ENCODE measurements at regions not wholly inside any gene's neighbourhood (a gene's known extent, or its start where the extent isn't known, plus 50 kb on each side); places are given as distances from the start of the nearest gene placed in this dataset.
"Not testable (repeated sequence)": the region's sequence is repeated elsewhere in the genome, so short reads cannot be mapped to it uniquely, and the experiment has no call there.

GRCh38 chr20:29313481-29313880 is 1944.0 kb upstream of the DEFB115 start:
- Histone ChIP-seq H3K9me3 (peaks cover 0 to 3% of the 10 kb centered on the region in 2 donors), H3K4me3 (no peak overlapping the region), H3K27ac (no peak overlapping the region), H3K27me3 (no peaks in the 10 kb centered on the region), H3K36me3 (no peaks in the 10 kb centered on the region), H3K4me1 (no peaks in the 10 kb centered on the region)
- TF ChIP-seq, protein P1, sequence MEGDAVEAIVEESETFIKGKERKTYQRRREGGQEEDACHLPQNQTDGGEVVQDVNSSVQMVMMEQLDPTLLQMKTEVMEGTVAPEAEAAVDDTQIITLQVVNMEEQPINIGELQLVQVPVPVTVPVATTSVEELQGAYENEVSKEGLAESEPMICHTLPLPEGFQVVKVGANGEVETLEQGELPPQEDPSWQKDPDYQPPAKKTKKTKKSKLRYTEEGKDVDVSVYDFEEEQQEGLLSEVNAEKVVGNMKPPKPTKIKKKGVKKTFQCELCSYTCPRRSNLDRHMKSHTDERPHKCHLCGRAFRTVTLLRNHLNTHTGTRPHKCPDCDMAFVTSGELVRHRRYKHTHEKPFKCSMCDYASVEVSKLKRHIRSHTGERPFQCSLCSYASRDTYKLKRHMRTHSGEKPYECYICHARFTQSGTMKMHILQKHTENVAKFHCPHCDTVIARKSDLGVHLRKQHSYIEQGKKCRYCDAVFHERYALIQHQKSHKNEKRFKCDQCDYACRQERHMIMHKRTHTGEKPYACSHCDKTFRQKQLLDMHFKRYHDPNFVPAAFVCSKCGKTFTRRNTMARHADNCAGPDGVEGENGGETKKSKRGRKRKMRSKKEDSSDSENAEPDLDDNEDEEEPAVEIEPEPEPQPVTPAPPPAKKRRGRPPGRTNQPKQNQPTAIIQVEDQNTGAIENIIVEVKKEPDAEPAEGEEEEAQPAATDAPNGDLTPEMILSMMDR (IDR thresholded peaks at IDR 0.05): no peak
- no peak for DNase-seq (ENCODE audit: low spot score)

DNA sequence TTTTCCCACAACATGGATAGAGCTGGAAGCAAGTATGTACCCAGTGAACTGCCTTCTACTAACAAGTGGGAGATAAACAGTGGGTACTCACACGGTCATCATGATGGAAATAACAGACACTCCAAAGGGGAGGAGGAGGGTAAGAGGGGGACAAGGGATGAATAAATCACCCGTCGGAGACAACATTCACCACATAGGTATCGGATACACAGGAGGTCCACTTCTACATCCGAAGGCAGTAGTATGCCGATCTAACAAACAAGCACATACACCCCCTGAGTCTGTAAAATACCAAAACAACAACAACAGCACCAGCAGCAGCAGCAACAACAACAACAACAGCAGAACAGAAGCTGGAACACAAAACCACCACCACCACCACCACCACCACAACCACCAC is 1943.2 kb upstream of the DEFB115 start:
- no peaks in the 10 kb centered on the region for H3K4me1 ChIP-seq
- TF ChIP-seq, protein P1 (IDR thresholded peaks at IDR 0.05): no peak
- H3K4me3 ChIP-seq: no peak overlapping the region
- H3K36me3 ChIP-seq: no peaks in the 10 kb centered on the region
- DNase-seq (ENCODE audit: low spot score): no peak
- peaks cover 0 to 6% of the 10 kb centered on the region in 2 donors for H3K9me3 ChIP-seq
- no peaks in the 10 kb centered on the region for H3K27me3 ChIP-seq
- H3K27ac ChIP-seq: no peak overlapping the region

- no peak for DNase-seq (ENCODE audit: low spot score)
- Histone ChIP-seq H3K27me3 (no peaks in the 10 kb centered on the region), H3K27ac (no peak overlapping the region), H3K4me3 (no peak overlapping the region), H3K36me3 (no peaks in the 10 kb centered on the region), H3K9me3 (peaks cover 0 to 6% of the 10 kb centered on the region in 2 donors), H3K4me1 (no peaks in the 10 kb centered on the region)
- TF ChIP-seq, protein P1 (IDR thresholded peaks at IDR 0.05): no peak
Observed at GRCh38 chr20:29318871-29319461, 1938.5 kb upstream of the DEFB115 start.

DNA sequence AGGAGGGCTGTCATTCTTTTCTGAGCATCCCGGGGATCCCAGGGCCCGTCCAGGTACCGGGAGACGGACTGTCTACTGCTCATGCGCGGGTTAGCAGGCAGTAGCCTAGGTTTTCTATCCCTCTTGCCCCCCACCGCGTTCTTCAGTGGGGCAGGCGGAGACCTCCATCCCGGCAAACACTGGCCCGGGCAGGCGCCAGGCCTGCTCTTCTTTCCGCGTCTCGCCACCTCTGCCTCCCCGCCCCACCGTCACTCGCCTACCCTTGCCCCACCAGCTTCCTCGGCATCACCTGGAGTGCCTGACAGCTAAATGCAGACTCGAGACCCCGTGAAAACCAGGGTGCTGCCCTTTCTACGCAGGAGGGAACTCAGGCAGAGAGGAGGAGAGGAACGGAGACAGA is 1937.7 kb upstream of the DEFB115 start:
- Histone ChIP-seq H3K4me3 (no peak overlapping the region), H3K4me1 (no peaks in the 10 kb centered on the region), H3K27ac (no peak overlapping the region), H3K9me3 (peaks cover 0 to 6% of the 10 kb centered on the region in 2 donors), H3K36me3 (no peaks in the 10 kb centered on the region), H3K27me3 (no peaks in the 10 kb centered on the region)
- no peak for DNase-seq (ENCODE audit: low spot score)
- TF ChIP-seq, protein P1 (IDR thresholded peaks at IDR 0.05): no peak

GRCh38 chr20:29320216-29320949 is 1937.1 kb upstream of the DEFB115 start:
- not testable (repeated sequence) for H3K36me3 ChIP-seq; H3K9me3 ChIP-seq; H3K4me1 ChIP-seq; H3K27ac ChIP-seq; DNase-seq (ENCODE audit: low spot score); H3K27me3 ChIP-seq; H3K4me3 ChIP-seq

DNA sequence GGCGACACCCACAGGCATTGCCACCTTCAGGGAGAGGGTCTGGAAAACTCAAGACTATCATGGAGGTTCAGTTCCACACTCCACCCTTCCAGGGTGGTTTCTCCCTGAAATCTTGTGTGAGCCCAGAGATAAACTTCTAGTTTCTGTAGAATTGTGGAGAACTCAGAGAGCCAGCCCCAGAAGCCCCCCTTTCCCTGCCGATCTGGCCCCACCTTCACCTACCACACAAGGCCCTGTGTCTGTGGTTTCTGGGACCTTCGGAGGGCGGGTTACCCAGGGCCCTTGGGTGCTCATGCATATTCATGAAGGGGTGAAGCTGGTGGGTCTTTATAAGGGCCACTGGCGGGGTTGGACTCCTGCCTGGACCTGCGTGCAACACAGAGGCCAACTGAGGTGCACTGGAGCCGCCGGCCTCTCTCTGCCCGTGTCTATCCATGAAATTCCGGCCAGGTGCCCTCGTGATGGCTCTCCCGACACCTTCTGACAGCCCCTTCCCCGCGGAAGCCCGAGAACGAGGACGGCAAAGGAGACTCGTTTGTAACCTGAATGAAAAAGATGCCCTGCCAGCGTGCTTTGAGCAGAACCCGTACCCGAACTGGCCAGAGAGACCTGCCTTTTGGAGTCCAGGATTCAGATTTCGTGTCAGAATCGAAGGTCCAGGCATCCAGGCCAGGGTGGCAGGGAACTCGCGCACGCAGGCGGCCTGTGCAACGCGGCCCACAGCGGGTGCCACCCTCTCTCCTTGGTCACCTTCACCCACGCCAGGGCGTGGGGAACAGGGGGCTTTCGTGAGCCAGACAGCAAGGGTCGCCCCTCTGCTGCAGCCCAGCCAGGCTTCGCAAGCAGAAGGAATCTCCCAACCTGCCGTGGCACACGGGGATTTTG is 1933.6 kb upstream of the DEFB115 start:
- not testable (repeated sequence) for H3K4me3 ChIP-seq; H3K36me3 ChIP-seq; H3K9me3 ChIP-seq; H3K4me1 ChIP-seq; H3K27ac ChIP-seq; H3K27me3 ChIP-seq; DNase-seq (ENCODE audit: low spot score)

DNA sequence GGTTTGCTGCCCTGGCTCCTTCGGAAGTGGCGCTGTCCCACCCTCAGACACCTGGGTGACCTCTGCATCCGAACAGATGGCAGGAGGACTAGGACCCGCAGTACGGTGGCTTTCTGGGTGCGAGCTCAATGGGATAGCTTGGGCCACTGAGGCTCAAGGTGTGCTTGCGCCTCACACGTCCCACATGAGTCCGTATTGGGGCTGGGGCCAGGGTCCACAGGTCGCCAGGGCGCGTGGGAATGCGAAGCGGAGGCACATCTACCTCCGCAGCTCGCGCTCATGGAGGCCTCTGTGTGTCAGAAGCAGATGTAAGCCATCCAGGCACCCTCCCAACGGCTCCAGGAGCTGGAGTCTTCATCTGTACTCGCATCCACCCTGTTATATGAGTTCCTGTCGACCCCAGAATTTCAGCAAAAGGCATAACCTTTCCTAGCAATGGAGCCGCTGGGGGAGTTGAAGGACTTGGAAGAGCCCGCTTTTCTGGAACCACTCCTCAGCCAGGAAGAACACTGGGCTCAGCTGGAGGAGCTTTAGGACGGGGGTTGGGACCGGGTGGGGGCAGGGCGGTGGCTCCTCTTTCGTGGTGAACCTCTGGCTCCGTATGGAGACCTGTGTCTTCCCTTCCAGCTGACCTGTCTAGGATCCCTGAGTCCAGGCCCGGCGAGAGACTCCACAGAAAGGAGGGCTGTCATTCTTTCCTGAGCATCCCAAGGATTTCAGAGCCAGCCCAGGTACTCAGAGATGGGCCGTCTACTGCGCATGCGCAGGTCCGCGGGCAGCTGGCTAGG is 1932.8 kb upstream of the DEFB115 start:
- H3K27me3 ChIP-seq; H3K4me1 ChIP-seq; H3K27ac ChIP-seq; H3K9me3 ChIP-seq; H3K36me3 ChIP-seq; DNase-seq (ENCODE audit: low spot score); H3K4me3 ChIP-seq: not testable (repeated sequence)
